Neural cell (in vitro differentiated cells): ENCODE measurements at regions not wholly inside any gene's neighbourhood (a gene's known extent, or its start where the extent isn't known, plus 50 kb on each side); places are given as distances from the start of the nearest gene placed in this dataset.

Experiments used
- H2AFZ ChIP-seq: fragments of 200-600, 300-800 bp; sonication (generic), shearing (Covaris generic); 2 replicates; pipeline ENCODE4 v1.6.0; 2014; ENCODE audit warnings: low read depth, mild to moderate bottlenecking, antibody characterized with exemption, low read length, moderate library complexity
- H3F3A ChIP-seq: fragments of 200-600 bp; shearing (Covaris generic); 2 replicates; pipeline ENCODE4 v1.6.1; 2016; ENCODE audit warnings: mild to moderate bottlenecking, moderate library complexity, mixed read lengths, antibody characterized with exemption, low read length; ENCODE audit not compliant: insufficient read depth, poor library complexity, severe bottlenecking
- H3K27ac ChIP-seq: fragments of 200-600, 300-800 bp; sonication (generic), shearing (Covaris generic); 2 replicates; pipeline ENCODE4 v1.5.1; 2014; ENCODE audit warnings: mild to moderate bottlenecking, low read length, moderate library complexity
- H3K27me3 ChIP-seq: fragments of 300-800, 200-600 bp; sonication (generic), shearing (Covaris generic); 2 replicates; pipeline ENCODE4 v1.6.0; 2014; ENCODE audit warnings: mild to moderate bottlenecking, low read depth, low read length, moderate library complexity; ENCODE audit not compliant: insufficient read depth
- H3K36me3 ChIP-seq: fragments of 300-800, 200-600 bp; sonication (generic), shearing (Covaris generic); 2 replicates; pipeline ENCODE4 v1.5.1; 2014; ENCODE audit warnings: mild to moderate bottlenecking, antibody characterized with exemption, low read length, moderate library complexity; ENCODE audit not compliant: insufficient read depth
- H3K4me2 ChIP-seq: fragments of 300-800, 200-600 bp; sonication (generic), shearing (Covaris generic); 2 replicates; pipeline ENCODE4 v1.6.0; 2014; ENCODE audit warnings: mild to moderate bottlenecking, low read length
- H3K4me3 ChIP-seq: fragments of 300-800, 200-600 bp; sonication (generic), shearing (Covaris generic); 2 replicates; pipeline ENCODE4 v1.5.1; 2014; ENCODE audit warnings: mild to moderate bottlenecking, low read length, moderate library complexity
- H3K79me2 ChIP-seq: fragments of 200-600 bp; shearing (Covaris generic); replicated peaks from 2 replicates; pipeline ENCODE4 v1.6.0; 2014; ENCODE audit warnings: mild to moderate bottlenecking, low read length, moderate library complexity; ENCODE audit not compliant: insufficient read depth
- H3K9ac ChIP-seq: fragments of 300-800, 200-600 bp; sonication (generic), shearing (Covaris generic); 2 replicates; pipeline ENCODE4 v1.6.1; 2016; ENCODE audit warnings: mild to moderate bottlenecking, low read length, mixed read lengths
- H3K9me2 ChIP-seq: fragments of 200-600 bp; shearing (Covaris generic); 2 replicates; pipeline ENCODE4 v1.6.1; 2016; ENCODE audit warnings: mild to moderate bottlenecking, low read length, mixed read lengths; ENCODE audit not compliant: insufficient read depth
- H3K9me3 ChIP-seq: fragments of 200-600, 300-800 bp; sonication (generic), shearing (Covaris generic); 2 replicates; pipeline ENCODE4 v1.6.1; 2016; ENCODE audit warnings: mild to moderate bottlenecking, mixed run types, low read length, moderate library complexity, mixed read lengths
- H4K20me1 ChIP-seq: fragments of 200-600 bp; shearing (Covaris generic); 2 replicates; pipeline ENCODE4 v1.6.1; 2016; ENCODE audit warnings: mild to moderate bottlenecking, mixed run types; ENCODE audit not compliant: insufficient read depth
- CTCF ChIP-seq: fragments of 450-650 bp; IDR thresholded peaks from 2 replicates; pipeline ENCODE4 v1.5.1; 2014; ENCODE audit warnings: antibody characterized with exemption, mild to moderate bottlenecking, moderate library complexity; ENCODE audit not compliant: poor library complexity, severe bottlenecking
- EP300 ChIP-seq: fragments of 450-650 bp; conservative IDR thresholded peaks from 2 replicates; pipeline ENCODE4 v1.6.1; 2014; ENCODE audit warnings: antibody characterized with exemption, mild to moderate bottlenecking, moderate library complexity; ENCODE audit not compliant: poor library complexity, severe bottlenecking
- EZH2 ChIP-seq: fragments of 200-600, 300-800 bp; shearing (Covaris generic), sonication (generic); IDR thresholded peaks from 2 replicates; pipeline ENCODE4 v1.6.1; 2014; ENCODE audit warnings: antibody characterized with exemption, low read length, borderline replicate concordance, mild to moderate bottlenecking; ENCODE audit not compliant: insufficient read depth, poor library complexity, severe bottlenecking
- MXI1 ChIP-seq: fragments of 450-650 bp; conservative IDR thresholded peaks from 2 replicates; pipeline ENCODE4 v1.6.1; 2014; ENCODE audit warnings: antibody characterized with exemption, mild to moderate bottlenecking; ENCODE audit not compliant: poor library complexity, severe bottlenecking
- POLR2AphosphoS5 ChIP-seq: IDR thresholded peaks from 2 replicates; pipeline ENCODE4 v1.6.1; 2012
- RAD21 ChIP-seq: fragments of 450-650 bp; conservative IDR thresholded peaks from 2 replicates; pipeline ENCODE4 v1.6.1; 2014; ENCODE audit warnings: antibody characterized with exemption, mild to moderate bottlenecking, moderate library complexity
- REST ChIP-seq: IDR thresholded peaks from 2 replicates; pipeline ENCODE4 v1.6.1; 2012; ENCODE audit warnings: borderline replicate concordance
- SMC3 ChIP-seq: fragments of 450-650 bp; conservative IDR thresholded peaks from 2 replicates; pipeline ENCODE4 v1.6.1; 2014; ENCODE audit warnings: antibody characterized with exemption, mild to moderate bottlenecking, moderate library complexity; ENCODE audit not compliant: poor library complexity
- TAF1 ChIP-seq: IDR thresholded peaks from 2 replicates; pipeline ENCODE4 v1.6.1; 2012; ENCODE audit warnings: low read depth

DNA sequence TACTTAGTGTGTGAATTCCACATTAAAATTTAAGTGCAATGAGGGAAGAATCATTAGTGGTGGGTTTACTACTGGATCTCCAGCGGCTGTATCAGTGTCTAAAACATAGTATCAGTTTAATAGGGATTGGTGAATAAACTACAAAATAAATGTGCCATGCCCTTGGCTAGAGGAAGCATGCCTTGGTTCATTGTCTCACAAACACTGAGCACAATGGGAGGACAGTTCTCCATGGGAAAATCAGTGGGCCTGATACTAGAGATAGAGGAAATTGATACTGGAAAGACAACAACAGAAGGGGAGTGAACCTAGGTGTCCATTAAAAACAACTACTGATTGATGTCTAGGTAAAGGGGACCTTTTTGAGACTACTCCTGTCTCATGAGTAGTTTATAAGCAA, 971.6 kb downstream of the SUCLG1 start:
- no peaks in the 10 kb centered on the region for H3K27me3 ChIP-seq
- no peak overlapping the region for H3K9ac ChIP-seq
- H3K79me2 ChIP-seq = no peaks in the 10 kb centered on the region
- H3K9me2 ChIP-seq = no peaks in the 10 kb centered on the region
- H3K36me3 ChIP-seq = no peaks in the 10 kb centered on the region
- H3K27ac ChIP-seq = no peak overlapping the region
- H3F3A ChIP-seq = no peaks in the 10 kb centered on the region
- TF ChIP-seq RAD21 = no peak
- H4K20me1 ChIP-seq = no peaks in the 10 kb centered on the region
- no peak overlapping the region for H3K4me2 ChIP-seq
- no peak overlapping the region for H3K4me3 ChIP-seq
- no peaks in the 10 kb centered on the region for H3K9me3 ChIP-seq
- no peak overlapping the region for H2AFZ ChIP-seq

- TF ChIP-seq EZH2 (no peak), REST (no peak), EP300 (no peak), CTCF (no peak), TAF1 (no peak), MXI1 (no peak), RAD21 (no peak), SMC3 (no peak), POLR2AphosphoS5 (no peak)
- no peaks in the 10 kb centered on the region for H4K20me1 ChIP-seq
- no peaks in the 10 kb centered on the region for H3K9me3 ChIP-seq
- no peak overlapping the region for H3K4me2 ChIP-seq
- no peaks in the 10 kb centered on the region for H3K36me3 ChIP-seq
- H3K27ac ChIP-seq = no peak overlapping the region
- H2AFZ ChIP-seq = no peak overlapping the region
- no peaks in the 10 kb centered on the region for H3K27me3 ChIP-seq
- no peaks in the 10 kb centered on the region for H3K9me2 ChIP-seq
- no peaks in the 10 kb centered on the region for H3K79me2 ChIP-seq
- H3F3A ChIP-seq = no peaks in the 10 kb centered on the region
- H3K9ac ChIP-seq = no peak overlapping the region
- no peak overlapping the region for H3K4me3 ChIP-seq
Measured at GRCh38 chr2:83481436-83481835, 977.6 kb downstream of the SUCLG1 start.

DNA sequence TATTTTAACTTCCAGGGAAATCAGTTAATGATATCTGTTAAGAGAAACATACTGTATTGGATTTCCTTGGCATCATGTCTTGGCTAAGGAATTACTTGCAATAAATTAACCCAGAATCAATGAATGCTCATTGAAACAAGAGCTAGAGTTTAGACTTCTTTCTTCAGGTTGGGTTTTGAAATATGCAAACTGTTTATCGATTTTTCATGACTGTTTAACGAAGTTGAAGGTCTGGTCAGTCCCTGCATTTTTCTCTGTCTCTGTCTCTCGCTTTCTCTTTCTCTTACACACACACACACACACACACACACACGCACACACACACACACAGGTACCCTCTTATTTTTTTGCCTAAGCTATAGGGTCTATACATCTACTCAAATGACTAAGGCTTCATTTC, 981.0 kb downstream of the SUCLG1 start:
- TF ChIP-seq MXI1 = no peak
- TF ChIP-seq TAF1 = no peak
- no peaks in the 10 kb centered on the region for H3K9me3 ChIP-seq
- no peaks in the 10 kb centered on the region for H3K36me3 ChIP-seq
- no peaks in the 10 kb centered on the region for H3K27me3 ChIP-seq
- H3K4me2 ChIP-seq = no peak overlapping the region
- H3F3A ChIP-seq = no peaks in the 10 kb centered on the region
- no peak overlapping the region for H3K27ac ChIP-seq
- H4K20me1 ChIP-seq = no peaks in the 10 kb centered on the region
- no peak overlapping the region for H2AFZ ChIP-seq
- H3K9ac ChIP-seq = no peak overlapping the region
- no peak overlapping the region for H3K4me3 ChIP-seq
- H3K79me2 ChIP-seq = no peaks in the 10 kb centered on the region
- H3K9me2 ChIP-seq = no peaks in the 10 kb centered on the region
